Tibial artery (tissue), 4 donors: ENCODE measurements at regions not wholly inside any gene's neighbourhood (a gene's known extent, or its start where the extent isn't known, plus 50 kb on each side); places are given as distances from the start of the nearest gene placed in this dataset.

ENCODE experiments used
- DNase-seq, 2 donors: peaks; one replicate each; pipeline ENCODE4 v3.0.0-alpha.2; 2019
- H3K27ac ChIP-seq, 2 donors: fragments of 200-600 bp; sonication (generic) in 1 of 2; 1 replicate in 1 of 2; 2 replicates in 1 of 2; pipeline ENCODE4 v1.5.1; 2018 to 2019; ENCODE audit warnings: mild to moderate bottlenecking in 1 of 2
- H3K27me3 ChIP-seq, 2 donors: fragments of 200-600 bp; sonication (generic) in 1 of 2; one replicate each; pipeline versions ENCODE4 v1.5.1 to v1.6.0; 2016 to 2019
- H3K36me3 ChIP-seq, 3 donors: fragments of 200-600 bp; sonication (generic) in 2 of 3; one replicate each; pipeline ENCODE4 v1.5.1; 2016 to 2019; ENCODE audit warnings: mild to moderate bottlenecking in 2 of 3
- H3K4me1 ChIP-seq, 4 donors: fragments of 200-600 bp; sonication (generic) in 2 of 4; 1 replicate in 3 of 4; 2 replicates in 1 of 4; pipeline ENCODE4 v1.5.1; 2016 to 2019
- H3K4me3 ChIP-seq, 2 donors: fragments of 200-600 bp; sonication (generic) in 1 of 2; 1 replicate in 1 of 2; 2 replicates in 1 of 2; pipeline ENCODE4 v1.5.1; 2018 to 2019; ENCODE audit warnings: mild to moderate bottlenecking in 2 of 2
- H3K9me3 ChIP-seq, 3 donors: fragments of 200-600 bp; sonication (generic) in 1 of 3; one replicate each; pipeline ENCODE4 v1.5.1; 2016 to 2019
- CTCF ChIP-seq, 2 experiments: fragments of 200-600 bp in 1 of 2; fragments of 450-650 bp in 1 of 2; IDR thresholded peaks; one replicate each; pipeline ENCODE4 v1.5.1; 2017 to 2019; ENCODE audit warnings: antibody characterized with exemption in 2 of 2, mild to moderate bottlenecking in 1 of 2, moderate library complexity in 1 of 2
- intact Hi-C: fragments of 100-400 bp; cut with DNase I; formaldehyde crosslinking; loops from one replicate; pipeline ENCODE4 v1.15.0; 2023; ENCODE audit warnings: low total_unique reads

- H3K36me3 ChIP-seq = no peaks in the 10 kb centered on the region
- H3K9me3 ChIP-seq = no peaks in the 10 kb centered on the region
- no peak for TF ChIP-seq CTCF (IDR thresholded peaks at IDR 0.05)
- H3K27ac ChIP-seq = no peak overlapping the region
- no peaks in the 10 kb centered on the region for H3K4me1 ChIP-seq
- H3K27me3 ChIP-seq = no peaks in the 10 kb centered on the region
- no peak for DNase-seq
- H3K4me3 ChIP-seq = no peak overlapping the region
- intact Hi-C loops = no loop called here
Observed at GRCh38 chr3:77868725-77869124, 828.8 kb downstream of the ROBO2 start.

- Histone ChIP-seq H3K27ac (no peak overlapping the region), H3K4me1 (no peaks in the 10 kb centered on the region), H3K36me3 (no peaks in the 10 kb centered on the region), H3K27me3 (no peaks in the 10 kb centered on the region), H3K9me3 (no peaks in the 10 kb centered on the region), H3K4me3 (no peak overlapping the region)
- intact Hi-C loops = no loop called here
- DNase-seq = no peak
- TF ChIP-seq CTCF (IDR thresholded peaks at IDR 0.05) = no peak
Observed at GRCh38 chr3:77869423-77869822, 829.5 kb downstream of the ROBO2 start.

- Histone ChIP-seq H3K4me3 (no peak overlapping the region), H3K9me3 (no peaks in the 10 kb centered on the region), H3K36me3 (no peaks in the 10 kb centered on the region), H3K4me1 (no peaks in the 10 kb centered on the region), H3K27ac (no peak overlapping the region), H3K27me3 (no peaks in the 10 kb centered on the region)
- no peak for TF ChIP-seq CTCF (IDR thresholded peaks at IDR 0.05)
- no peak for DNase-seq
- intact Hi-C loops = no loop called here
Observed at GRCh38 chr3:77871436-77871835, 831.5 kb downstream of the ROBO2 start.

- no peaks in the 10 kb centered on the region for H3K9me3 ChIP-seq
Observed at GRCh38 chr3:77873598-77873997, 833.7 kb downstream of the ROBO2 start.

GRCh38 chr3:77885381-77885780, 845.5 kb downstream of the ROBO2 start:
- Histone ChIP-seq H3K4me1 (no peaks in the 10 kb centered on the region), H3K27ac (no peak overlapping the region), H3K9me3 (no peaks in the 10 kb centered on the region), H3K36me3 (no peaks in the 10 kb centered on the region), H3K4me3 (no peak overlapping the region), H3K27me3 (no peaks in the 10 kb centered on the region)
- intact Hi-C loops = no loop called here
- no peak for DNase-seq
- no peak for TF ChIP-seq CTCF (IDR thresholded peaks at IDR 0.05)

More at GRCh38 chr3:77873598-77873997, 833.7 kb downstream of the ROBO2 start:
- no peaks in the 10 kb centered on the region for H3K36me3 ChIP-seq
- H3K27ac ChIP-seq = no peak overlapping the region
- DNase-seq = no peak
- no peak overlapping the region for H3K4me3 ChIP-seq
- H3K4me1 ChIP-seq = no peaks in the 10 kb centered on the region
- no peak for TF ChIP-seq CTCF (IDR thresholded peaks at IDR 0.05)
- intact Hi-C loops = no loop called here
- no peaks in the 10 kb centered on the region for H3K27me3 ChIP-seq

- Histone ChIP-seq H3K36me3 (no peaks in the 10 kb centered on the region), H3K9me3 (no peaks in the 10 kb centered on the region), H3K27ac (no peak overlapping the region), H3K27me3 (no peaks in the 10 kb centered on the region), H3K4me1 (no peaks in the 10 kb centered on the region), H3K4me3 (no peak overlapping the region)
- no peak for DNase-seq
- no peak for TF ChIP-seq CTCF (IDR thresholded peaks at IDR 0.05)
- intact Hi-C loops = no loop called here
Observed at GRCh38 chr3:77887611-77888010, 847.7 kb downstream of the ROBO2 start.
